ENCODE measurements at regions not wholly inside any gene's neighbourhood (a gene's known extent, or its start where the extent isn't known, plus 50 kb on each side); places are given as distances from the start of the nearest gene placed in this dataset.
"Not testable (repeated sequence)": the region's sequence is repeated elsewhere in the genome, so short reads cannot be mapped to it uniquely, and the experiment has no call there.

DNA sequence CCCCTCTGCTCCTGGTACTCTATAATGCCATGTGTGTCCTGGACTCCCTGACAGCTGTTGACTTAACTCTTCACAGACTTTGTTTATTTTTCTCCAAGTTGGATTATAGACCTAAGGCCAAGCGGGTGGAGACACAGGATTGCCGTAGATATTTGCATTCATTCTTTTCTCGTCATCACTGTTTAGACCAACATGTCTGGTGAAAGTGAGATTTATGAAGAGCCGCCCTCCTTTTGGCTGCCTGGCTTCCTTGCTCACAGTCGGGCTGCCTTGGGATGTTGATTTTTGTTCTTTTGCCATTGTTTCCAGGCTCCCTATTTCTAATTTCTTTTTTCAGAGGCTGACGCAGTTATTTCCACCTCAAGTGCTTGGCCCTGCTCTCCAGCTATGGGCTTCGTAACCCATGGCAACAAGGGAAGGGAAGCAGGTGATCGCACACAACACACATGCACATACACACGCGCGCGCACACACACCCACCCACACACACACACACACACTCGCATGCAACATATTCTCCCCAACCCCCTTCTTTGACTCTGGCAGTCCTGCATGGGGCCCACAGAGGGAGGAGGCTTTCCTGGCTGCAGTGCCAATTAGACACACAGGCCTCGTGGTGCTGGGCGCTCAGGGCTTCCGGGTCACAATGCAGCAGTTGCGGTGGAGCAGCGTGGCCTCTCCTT is 296.5 kb downstream of the MTX2 start:
- Histone ChIP-seq H3K9me3 (ENCODE audit: control insufficient read depth, low read length) (no peaks in the 10 kb centered on the region), H3K27me3 (ENCODE audit: control insufficient read depth, insufficient read depth, low read length, poor library complexity, severe bottlenecking) (no peaks in the 10 kb centered on the region), H3K36me3 (ENCODE audit: control insufficient read depth, insufficient read depth, low read length) (no peaks in the 10 kb centered on the region), H3K4me1 (ENCODE audit: control insufficient read depth, insufficient read depth, low read length) (no peaks in the 10 kb centered on the region), H3K27ac (ENCODE audit: insufficient read depth, low read depth, low read length, poor library complexity, severe bottlenecking) (no peak overlapping the region), H3K4me3 (ENCODE audit: insufficient read depth, low read depth, low read length) (no peak overlapping the region)
- WGBS, 2 experiments = 92% methylated on average over 18 of the region's 18 CpGs

- Histone ChIP-seq H3K36me3 (ENCODE audit: control insufficient read depth, insufficient read depth, low read length) (no peaks in the 10 kb centered on the region), H3K9me3 (ENCODE audit: control insufficient read depth, low read length) (no peaks in the 10 kb centered on the region), H3K27ac (ENCODE audit: insufficient read depth, low read depth, low read length, poor library complexity, severe bottlenecking) (no peak overlapping the region), H3K4me1 (ENCODE audit: control insufficient read depth, insufficient read depth, low read length) (no peaks in the 10 kb centered on the region), H3K27me3 (ENCODE audit: control insufficient read depth, insufficient read depth, low read length, poor library complexity, severe bottlenecking) (no peaks in the 10 kb centered on the region), H3K4me3 (ENCODE audit: insufficient read depth, low read depth, low read length) (no peak overlapping the region)
- WGBS, 2 experiments = 94 to 100% methylated on average over 1 of the region's 1 CpG
Observed at GRCh38 chr2:176566496-176566895, 297.3 kb downstream of the MTX2 start.

DNA sequence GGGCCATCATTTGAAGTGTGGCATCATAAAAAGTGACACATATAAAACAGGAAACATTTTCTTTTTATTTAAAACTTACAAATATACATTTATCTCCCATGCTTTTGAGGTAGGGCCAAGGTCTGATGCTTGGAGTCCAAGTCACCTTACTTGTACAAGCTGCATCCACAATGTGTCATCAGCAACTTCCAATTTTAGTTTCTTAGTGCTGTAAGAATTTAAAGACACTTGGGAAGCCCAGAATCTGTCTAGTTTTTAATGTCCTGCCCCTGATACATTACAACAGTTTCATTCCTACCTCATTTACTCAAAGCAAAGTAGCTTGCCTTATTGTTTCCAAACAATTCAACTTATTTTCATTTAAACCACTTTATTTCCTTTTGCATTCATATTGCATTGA is 297.7 kb downstream of the MTX2 start:
- Histone ChIP-seq H3K36me3 (ENCODE audit: control insufficient read depth, insufficient read depth, low read length) (no peaks in the 10 kb centered on the region), H3K4me1 (ENCODE audit: control insufficient read depth, insufficient read depth, low read length) (no peaks in the 10 kb centered on the region), H3K27ac (ENCODE audit: insufficient read depth, low read depth, low read length, poor library complexity, severe bottlenecking) (no peak overlapping the region), H3K4me3 (ENCODE audit: insufficient read depth, low read depth, low read length) (no peak overlapping the region), H3K9me3 (ENCODE audit: control insufficient read depth, low read length) (no peaks in the 10 kb centered on the region), H3K27me3 (ENCODE audit: control insufficient read depth, insufficient read depth, low read length, poor library complexity, severe bottlenecking) (no peaks in the 10 kb centered on the region)

GRCh38 chr2:176567361-176567760 is 298.1 kb downstream of the MTX2 start:
- WGBS, 2 experiments = 89 to 98% methylated on average over 2 of the region's 2 CpGs
- no peaks in the 10 kb centered on the region for H3K36me3 ChIP-seq (ENCODE audit: control insufficient read depth, insufficient read depth, low read length)
- H3K4me1 ChIP-seq (ENCODE audit: control insufficient read depth, insufficient read depth, low read length) = no peaks in the 10 kb centered on the region
- H3K4me3 ChIP-seq (ENCODE audit: insufficient read depth, low read depth, low read length) = no peak overlapping the region
- H3K9me3 ChIP-seq (ENCODE audit: control insufficient read depth, low read length) = no peaks in the 10 kb centered on the region
- no peak overlapping the region for H3K27ac ChIP-seq (ENCODE audit: insufficient read depth, low read depth, low read length, poor library complexity, severe bottlenecking)
- no peaks in the 10 kb centered on the region for H3K27me3 ChIP-seq (ENCODE audit: control insufficient read depth, insufficient read depth, low read length, poor library complexity, severe bottlenecking)

GRCh38 chr2:176569574-176569973 is 300.3 kb downstream of the MTX2 start:
- no peaks in the 10 kb centered on the region for H3K9me3 ChIP-seq (ENCODE audit: control insufficient read depth, low read length)
- H3K36me3 ChIP-seq (ENCODE audit: control insufficient read depth, insufficient read depth, low read length) = no peaks in the 10 kb centered on the region
- WGBS, 2 experiments = 90 to 99% methylated on average over 3 of the region's 3 CpGs
- no peak overlapping the region for H3K4me3 ChIP-seq (ENCODE audit: insufficient read depth, low read depth, low read length)
- no peak overlapping the region for H3K27ac ChIP-seq (ENCODE audit: insufficient read depth, low read depth, low read length, poor library complexity, severe bottlenecking)
- H3K27me3 ChIP-seq (ENCODE audit: control insufficient read depth, insufficient read depth, low read length, poor library complexity, severe bottlenecking) = no peaks in the 10 kb centered on the region
- no peaks in the 10 kb centered on the region for H3K4me1 ChIP-seq (ENCODE audit: control insufficient read depth, insufficient read depth, low read length)

GRCh38 chr2:176573612-176574483 is 304.6 kb downstream of the MTX2 start:
- Histone ChIP-seq H3K27me3 (ENCODE audit: control insufficient read depth, insufficient read depth, low read length, poor library complexity, severe bottlenecking) (no peaks in the 10 kb centered on the region), H3K4me3 (ENCODE audit: insufficient read depth, low read depth, low read length) (no peak overlapping the region), H3K27ac (ENCODE audit: insufficient read depth, low read depth, low read length, poor library complexity, severe bottlenecking) (no peak overlapping the region), H3K9me3 (ENCODE audit: control insufficient read depth, low read length) (no peaks in the 10 kb centered on the region), H3K4me1 (ENCODE audit: control insufficient read depth, insufficient read depth, low read length) (no peaks in the 10 kb centered on the region), H3K36me3 (ENCODE audit: control insufficient read depth, insufficient read depth, low read length) (no peaks in the 10 kb centered on the region)
- WGBS, 2 experiments = 85 to 86% methylated on average over 3 to 4 of the region's 4 CpGs

- H3K27me3 ChIP-seq (ENCODE audit: control insufficient read depth, insufficient read depth, low read length, poor library complexity, severe bottlenecking) = no peaks in the 10 kb centered on the region
- WGBS, 2 experiments = 88 to 91% methylated on average over 9 of the region's 9 CpGs
- H3K4me1 ChIP-seq (ENCODE audit: control insufficient read depth, insufficient read depth, low read length) = no peaks in the 10 kb centered on the region
- no peaks in the 10 kb centered on the region for H3K9me3 ChIP-seq (ENCODE audit: control insufficient read depth, low read length)
- no peak overlapping the region for H3K4me3 ChIP-seq (ENCODE audit: insufficient read depth, low read depth, low read length)
- no peaks in the 10 kb centered on the region for H3K36me3 ChIP-seq (ENCODE audit: control insufficient read depth, insufficient read depth, low read length)
- H3K27ac ChIP-seq (ENCODE audit: insufficient read depth, low read depth, low read length, poor library complexity, severe bottlenecking) = no peak overlapping the region
Observed at GRCh38 chr2:176574484-176575236, 305.4 kb downstream of the MTX2 start.

DNA sequence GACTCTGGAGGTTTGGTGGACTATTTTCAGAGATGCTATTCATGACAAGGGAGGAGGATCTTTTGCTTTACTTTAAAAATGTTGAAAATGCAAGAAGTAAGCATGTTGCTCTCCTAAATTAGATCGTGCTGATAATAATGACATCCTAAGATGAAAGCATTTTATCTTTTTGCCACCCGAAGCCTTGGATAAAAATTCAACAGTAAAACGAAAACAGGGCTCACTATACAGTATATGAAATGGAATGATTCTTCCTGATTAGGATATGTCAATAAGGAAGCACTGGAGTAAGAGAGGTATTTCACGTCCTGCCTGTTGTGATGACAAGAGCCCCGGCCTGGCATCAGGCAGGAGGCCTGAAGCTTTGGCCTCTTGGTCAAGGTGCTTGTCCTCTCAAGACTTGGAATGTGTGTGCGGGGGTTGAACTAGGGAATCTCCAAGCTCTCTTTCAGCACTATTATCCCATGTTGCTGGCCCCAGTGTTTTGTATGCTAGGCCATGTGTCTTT is 306.0 kb downstream of the MTX2 start:
- no peaks in the 10 kb centered on the region for H3K4me1 ChIP-seq (ENCODE audit: control insufficient read depth, insufficient read depth, low read length)
- no peaks in the 10 kb centered on the region for H3K27me3 ChIP-seq (ENCODE audit: control insufficient read depth, insufficient read depth, low read length, poor library complexity, severe bottlenecking)
- H3K4me3 ChIP-seq (ENCODE audit: insufficient read depth, low read depth, low read length) = no peak overlapping the region
- no peaks in the 10 kb centered on the region for H3K36me3 ChIP-seq (ENCODE audit: control insufficient read depth, insufficient read depth, low read length)
- H3K9me3 ChIP-seq (ENCODE audit: control insufficient read depth, low read length) = no peaks in the 10 kb centered on the region
- H3K27ac ChIP-seq (ENCODE audit: insufficient read depth, low read depth, low read length, poor library complexity, severe bottlenecking) = no peak overlapping the region
- 86 to 90% methylated on average over 6 of the region's 6 CpGs for WGBS, 2 experiments

DNA sequence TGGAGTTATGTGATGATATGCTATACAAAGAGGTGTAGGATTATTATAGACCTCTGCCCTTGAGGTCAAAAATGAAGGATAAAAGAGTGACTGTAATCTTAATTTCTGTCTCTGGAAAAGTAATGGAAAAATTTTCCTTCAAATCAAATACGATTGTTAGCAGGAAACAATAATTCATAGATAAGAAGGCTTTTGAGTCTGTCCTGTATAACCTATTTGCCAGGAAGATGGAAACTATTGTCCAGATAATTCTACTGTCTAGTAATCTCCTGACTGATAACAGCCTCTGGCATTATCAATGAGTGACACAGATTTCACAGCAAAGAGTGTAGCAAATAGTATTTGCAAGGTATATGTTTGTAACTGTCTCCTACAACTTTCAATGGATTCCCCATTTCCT is 307.8 kb downstream of the MTX2 start:
- Histone ChIP-seq H3K27ac (ENCODE audit: insufficient read depth, low read depth, low read length, poor library complexity, severe bottlenecking) (no peak overlapping the region), H3K9me3 (ENCODE audit: control insufficient read depth, low read length) (no peaks in the 10 kb centered on the region), H3K4me3 (ENCODE audit: insufficient read depth, low read depth, low read length) (no peak overlapping the region), H3K4me1 (ENCODE audit: control insufficient read depth, insufficient read depth, low read length) (no peaks in the 10 kb centered on the region), H3K36me3 (ENCODE audit: control insufficient read depth, insufficient read depth, low read length) (no peaks in the 10 kb centered on the region), H3K27me3 (ENCODE audit: control insufficient read depth, insufficient read depth, low read length, poor library complexity, severe bottlenecking) (no peaks in the 10 kb centered on the region)
- WGBS, 2 experiments = 95% methylated on average over 1 of the region's 1 CpG; no CpG with 5 or more reads in 1 of the 2 experiments

DNA sequence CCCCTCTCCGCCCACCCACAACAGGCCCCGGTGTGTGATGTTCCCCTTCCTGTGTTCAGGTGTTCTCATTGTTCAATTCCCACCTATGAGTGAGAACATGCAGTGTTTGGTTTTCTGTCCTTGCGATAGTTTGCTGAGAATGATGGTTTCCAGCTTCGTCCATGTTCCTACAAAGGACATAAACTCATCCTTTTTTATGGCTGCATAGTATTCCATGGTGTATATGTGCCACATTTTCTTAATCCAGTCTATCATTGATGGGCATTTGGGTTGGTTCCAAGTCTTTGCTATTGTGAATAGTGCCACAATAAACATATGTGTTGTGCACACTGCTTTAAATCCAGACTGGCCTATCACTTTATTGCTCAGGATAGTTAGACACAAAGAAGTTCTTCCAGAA is 309.1 kb downstream of the MTX2 start:
- H3K9me3 ChIP-seq (ENCODE audit: control insufficient read depth, low read length); H3K27ac ChIP-seq (ENCODE audit: insufficient read depth, low read depth, low read length, poor library complexity, severe bottlenecking); H3K4me1 ChIP-seq (ENCODE audit: control insufficient read depth, insufficient read depth, low read length); H3K36me3 ChIP-seq (ENCODE audit: control insufficient read depth, insufficient read depth, low read length); H3K27me3 ChIP-seq (ENCODE audit: control insufficient read depth, insufficient read depth, low read length, poor library complexity, severe bottlenecking); H3K4me3 ChIP-seq (ENCODE audit: insufficient read depth, low read depth, low read length): not testable (repeated sequence)
- WGBS, 2 experiments = 83 to 93% methylated on average over 1 to 4 of the region's 4 CpGs

Data from ectodermal cell (in vitro differentiated cells).